ENCODE measurements at regions not wholly inside any gene's neighbourhood (a gene's known extent, or its start where the extent isn't known, plus 50 kb on each side); places are given as distances from the start of the nearest gene placed in this dataset.

GRCh38 chr4:123193802-123194367 lies 202.7 kb upstream of the SPRY1 start:
- no peak overlapping the region for H3K9ac ChIP-seq (ENCODE audit: low read depth, low read length)
- no TSS peak for BruUV-seq (replicated peaks)
- dilution Hi-C loops (cut with HindIII; ENCODE audit: low sequenced_read_pairs, unreplicated experiment) (no loop called here), in situ Hi-C loops (cut with MboI; ENCODE audit: low sequenced_read_pairs) (no loop called here), intact Hi-C loops (cut with micrococcal nuclease) (no loop called here)
- no peak overlapping the region for H4K8ac ChIP-seq (ENCODE audit: low read depth in 2 of 2, low read length in 2 of 2)
- H3K4me3 ChIP-seq (ENCODE audit: insufficient read depth, low read depth, low read length), result no peak overlapping the region
- H2BK5ac ChIP-seq (ENCODE audit: low read depth, low read length, poor library complexity, severe bottlenecking), result no peak overlapping the region
- H2AFZ ChIP-seq (replicated peaks; ENCODE audit: low read length, poor library complexity), result no peak overlapping the region
- ATAC-seq (ENCODE audit: low read depth) (no peak), DNase-seq (no peak)
- TF ChIP-seq CEBPB (IDR thresholded peaks at IDR 0.05; ENCODE audit: low read depth, low read length) (peak; percentile 76), BHLHE40 (IDR thresholded peaks at IDR 0.05; ENCODE audit: low read depth, low read length) (no peak), POLR2A (IDR thresholded peaks at IDR 0.05; ENCODE audit: low read depth, low read length) (no peak), ELK1 (IDR thresholded peaks at IDR 0.05; ENCODE audit: borderline replicate concordance, low read depth, low read length) (no peak), CTCF (conservative IDR thresholded peaks at IDR 0.05; ENCODE audit: low read depth, low read length) (no peak)
- H3K36me3 ChIP-seq (ENCODE audit: control insufficient read depth, insufficient read depth, low read length), result no peaks in the 10 kb centered on the region
- no peak overlapping the region for H2BK120ac ChIP-seq (ENCODE audit: low read depth, low read length)
- H3K4me2 ChIP-seq (ENCODE audit: low read depth, low read length), result no peak overlapping the region
- H4K5ac ChIP-seq (ENCODE audit: low read depth, low read length), result no peak overlapping the region
- ChIA-PET POLR2A (ENCODE audit: unreplicated experiment) (no interaction called here), CTCF (no interaction called here)
- H2BK15ac ChIP-seq (ENCODE audit: low read depth, low read length), result no peak overlapping the region
- H3K27me3 ChIP-seq (ENCODE audit: control insufficient read depth, insufficient read depth, low read length), result no peaks in the 10 kb centered on the region
- WGBS, 2 experiments (ENCODE audit: extremely low coverage in 2 of 2, insufficient read length in 1 of 2), result no CpG with 5 or more reads among the region's 3 CpGs
- no peaks in the 10 kb centered on the region for H3K9me3 ChIP-seq (ENCODE audit: control insufficient read depth, insufficient read depth, low read length)
- no peak overlapping the region for H3K4ac ChIP-seq (ENCODE audit: low read depth, low read length)
- H2BK20ac ChIP-seq (ENCODE audit: low read depth, low read length), result no peak overlapping the region
- H3K27ac ChIP-seq (ENCODE audit: insufficient read depth, low read length), result no peak overlapping the region
- no peak overlapping the region for H2AK9ac ChIP-seq (replicated peaks; ENCODE audit: low read depth, low read length, poor library complexity)
- no peaks in the 10 kb centered on the region for H4K20me1 ChIP-seq (ENCODE audit: insufficient read depth, low read length)
- H4K91ac ChIP-seq (ENCODE audit: insufficient read depth, low read depth, low read length), result no peak overlapping the region
- no peak overlapping the region for H3K18ac ChIP-seq (ENCODE audit: low read depth, low read length)
- H3K56ac ChIP-seq (ENCODE audit: extremely low read depth, insufficient read depth, low read length), result no peak overlapping the region
- H3K14ac ChIP-seq (replicated peaks; ENCODE audit: low read depth, low read length), result no peak overlapping the region
- no peak overlapping the region for H2AK5ac ChIP-seq (ENCODE audit: low read depth, low read length)
- peaks cover 0 to 3% of the 10 kb centered on the region in 2 experiments; a peak in 1 of 4 replicates for H3K79me1 ChIP-seq (ENCODE audit: low read depth in 1 of 2, low read length in 2 of 2)
- H3K4me1 ChIP-seq (ENCODE audit: control insufficient read depth, insufficient read depth, low read length), result peaks cover 2% of the 10 kb centered on the region
- no peak overlapping the region for H3K23ac ChIP-seq (ENCODE audit: low read depth, low read length)
- no peaks in the 10 kb centered on the region for H3K9me1 ChIP-seq (ENCODE audit: insufficient read depth, low read length)
